ENCODE measurements at regions not wholly inside any gene's neighbourhood (a gene's known extent, or its start where the extent isn't known, plus 50 kb on each side); places are given as distances from the start of the nearest gene placed in this dataset.

DNA sequence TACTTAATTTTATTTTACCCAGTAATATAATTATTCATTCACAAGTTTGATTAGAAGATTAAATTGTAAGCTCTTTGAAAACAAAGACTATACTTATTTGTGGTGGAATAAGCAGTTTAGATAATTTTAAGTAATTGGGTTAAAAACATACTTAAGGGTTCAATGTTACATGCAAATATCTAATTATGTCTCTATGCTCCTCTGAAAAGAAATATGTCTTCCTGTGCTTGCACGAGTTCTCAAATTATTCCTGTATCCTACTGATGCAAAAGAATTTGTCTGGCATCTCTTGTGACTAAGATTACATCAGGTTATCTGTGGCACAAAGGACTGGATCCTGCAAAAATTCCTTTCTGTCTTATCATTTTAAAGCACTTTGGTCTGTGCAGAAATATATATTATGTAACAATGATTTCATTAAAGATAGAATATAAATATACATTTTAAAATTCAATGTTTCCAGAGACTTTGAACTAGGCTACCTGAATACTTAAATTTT, 416.7 kb downstream of the COL11A1 start:
- TF ChIP-seq POLR2A (IDR thresholded peaks at IDR 0.05) (no peak), CTCF (IDR thresholded peaks at IDR 0.05) (no peak), POLR2AphosphoS5 (IDR thresholded peaks at IDR 0.05) (no peak)
